Activated naive CD8-positive, alpha-beta T cell treated with anti-CD3 and anti-CD28 coated beads, Interleukin-2, amount 10 ng/mL, durations not matched to agents 7 days and 5 days (primary cell): ENCODE measurements at regions not wholly inside any gene's neighbourhood (a gene's known extent, or its start where the extent isn't known, plus 50 kb on each side); places are given as distances from the start of the nearest gene placed in this dataset.
"Not testable (repeated sequence)": the region's sequence is repeated elsewhere in the genome, so short reads cannot be mapped to it uniquely, and the experiment has no call there.

Experiments
- ATAC-seq: fragments of 150-1000 bp; cut with Tn5 transposase; one replicate; pipeline ENCODE4 v1.10.0; 2021; ENCODE audit warnings: low read depth, moderate library complexity
- POLR2A ChIA-PET: fragments of 350-600 bp; sonication (Branson Sonifier 250); formaldehyde crosslinking; loops from one replicate; lab custom pipeline; 2021; ENCODE audit warnings: antibody characterized with exemption; lab: Charles Lee
- DNase-seq: peaks from one replicate; pipeline ENCODE4 v3.0.0; 2021
- H3K27ac Mint-ChIP-seq: one replicate; pipeline ENCODE4 v1.8.0; 2022; ENCODE audit warnings: mild to moderate bottlenecking, mixed read lengths
- H3K27me3 Mint-ChIP-seq: one replicate; pipeline ENCODE4 v1.8.0; 2022; ENCODE audit warnings: mild to moderate bottlenecking, moderate library complexity, mixed read lengths
- H3K36me3 Mint-ChIP-seq: one replicate; pipeline ENCODE4 v1.8.0; 2021; ENCODE audit warnings: mild to moderate bottlenecking, mixed read lengths
- H3K4me1 Mint-ChIP-seq: one replicate; pipeline ENCODE4 v1.8.0; 2021; ENCODE audit warnings: mixed read lengths
- H3K4me3 Mint-ChIP-seq: one replicate; pipeline ENCODE4 v1.8.0; 2022; ENCODE audit warnings: mild to moderate bottlenecking, moderate library complexity, mixed read lengths
- H3K9me3 Mint-ChIP-seq: one replicate; pipeline ENCODE4 v1.8.0; 2021; ENCODE audit warnings: mixed read lengths

DNA sequence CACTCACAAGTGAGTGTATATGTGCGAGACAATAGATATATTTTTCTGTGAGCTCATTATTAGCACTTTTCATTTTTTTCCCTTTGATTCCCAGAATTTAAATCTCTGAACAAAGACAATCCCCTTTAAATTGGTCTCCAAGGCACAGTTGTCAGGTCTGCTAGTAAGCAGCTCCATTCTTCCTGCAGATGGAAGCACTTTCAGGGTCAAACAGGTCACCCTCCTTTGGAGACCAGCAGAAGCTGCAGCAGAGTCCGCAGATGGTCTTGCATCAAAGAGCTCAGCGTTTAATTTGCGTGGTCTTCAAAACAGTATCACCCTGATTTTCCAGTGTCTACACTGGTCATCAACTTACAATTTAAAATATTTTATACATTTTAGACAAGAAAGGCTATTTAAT, 543.8 kb downstream of the ARL4A start:
- Mint-ChIP-seq H3K27ac (no peak overlapping the region), H3K9me3 (no peaks in the 10 kb centered on the region), H3K4me1 (no peaks in the 10 kb centered on the region), H3K27me3 (no peaks in the 10 kb centered on the region), H3K36me3 (no peaks in the 10 kb centered on the region), H3K4me3 (no peak overlapping the region)
- DNase-seq, result no peak
- POLR2A ChIA-PET, result no interaction called here
- ATAC-seq, result no peak

DNA sequence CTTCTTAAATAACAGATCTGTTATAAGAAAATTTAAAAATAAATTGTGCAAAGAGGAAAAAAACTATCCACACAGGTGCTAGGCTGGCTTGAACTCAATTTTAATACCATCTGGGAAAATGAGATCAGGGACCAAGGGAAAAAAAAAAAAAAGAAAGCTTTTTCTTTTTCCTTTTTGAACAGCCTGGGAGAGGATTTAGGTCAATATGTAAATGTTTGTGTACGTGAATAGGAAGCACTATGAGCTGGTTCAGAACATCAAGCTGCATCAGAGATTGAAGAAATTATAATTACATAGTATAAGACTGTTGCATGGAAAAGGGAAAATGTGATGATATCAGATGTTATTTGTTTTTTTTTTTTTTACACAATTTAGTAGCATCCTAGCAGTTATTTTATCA, 548.0 kb downstream of the ARL4A start:
- ATAC-seq (no peak), DNase-seq (no peak)
- Mint-ChIP-seq H3K36me3 (no peaks in the 10 kb centered on the region), H3K4me3 (no peak overlapping the region), H3K27me3 (no peaks in the 10 kb centered on the region), H3K27ac (no peak overlapping the region), H3K4me1 (no peaks in the 10 kb centered on the region), H3K9me3 (no peaks in the 10 kb centered on the region)
- POLR2A ChIA-PET, result no interaction called here

DNA sequence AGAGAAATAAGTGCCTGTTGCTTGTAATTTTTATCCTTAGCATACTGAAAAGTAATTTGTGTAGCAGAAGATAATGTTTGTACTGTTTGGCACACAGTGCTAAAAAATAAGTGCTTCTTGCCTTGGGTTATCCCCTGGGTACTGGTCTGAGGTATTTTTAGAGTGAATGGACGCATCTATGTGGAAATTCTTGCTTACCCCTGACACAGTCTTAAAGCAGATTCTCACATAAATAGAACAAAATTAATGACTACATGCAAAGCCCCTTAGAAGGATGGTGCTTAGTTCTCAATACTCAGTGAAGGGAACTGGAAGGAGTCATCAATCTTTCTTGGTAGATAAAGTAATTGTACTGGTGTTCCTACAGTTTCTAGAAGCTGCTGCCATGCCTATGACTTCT, 548.6 kb downstream of the ARL4A start:
- Mint-ChIP-seq H3K9me3 (no peaks in the 10 kb centered on the region), H3K4me1 (no peaks in the 10 kb centered on the region), H3K27me3 (no peaks in the 10 kb centered on the region), H3K36me3 (no peaks in the 10 kb centered on the region), H3K27ac (no peak overlapping the region), H3K4me3 (no peak overlapping the region)
- no peak for ATAC-seq
- no peak for DNase-seq
- POLR2A ChIA-PET, result no interaction called here

DNA sequence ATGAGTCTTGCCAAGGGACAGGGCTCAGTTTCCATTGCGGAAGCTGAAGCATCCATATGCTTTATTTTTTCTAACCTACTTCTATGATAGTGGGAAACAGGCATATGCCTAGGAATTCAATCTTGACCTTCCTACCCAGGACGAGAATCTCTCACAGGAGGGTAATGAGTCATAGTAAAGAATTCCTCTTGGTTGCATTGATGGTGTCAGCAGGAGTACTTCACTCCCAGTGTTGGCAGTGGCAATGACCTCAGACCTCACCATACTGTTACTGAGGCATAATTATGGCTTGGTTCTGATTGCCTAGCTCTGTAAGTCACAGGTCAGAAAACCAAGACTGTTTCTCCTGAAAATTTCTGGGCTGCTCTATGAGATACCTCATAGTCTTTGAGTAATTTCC, 552.9 kb downstream of the ARL4A start:
- POLR2A ChIA-PET, result no interaction called here
- no peaks in the 10 kb centered on the region for H3K9me3 Mint-ChIP-seq

DNA sequence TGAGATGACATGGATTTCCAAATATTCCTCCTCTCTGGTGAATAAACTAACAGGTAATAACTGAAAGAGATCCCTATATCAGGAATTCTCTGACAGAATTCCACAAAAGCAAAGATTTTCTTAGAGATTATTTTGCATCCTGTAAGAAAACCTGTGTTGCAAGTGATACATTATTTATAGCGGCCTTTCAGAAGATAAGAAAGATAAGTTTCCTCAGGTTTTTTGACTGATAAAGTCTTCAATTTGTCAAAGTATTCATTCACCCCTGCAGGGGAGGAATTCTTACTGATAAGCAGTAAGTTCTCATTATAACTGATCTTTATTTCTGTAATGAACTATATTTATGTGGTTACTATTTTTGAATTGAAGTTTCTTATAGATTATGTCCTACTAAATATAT, 554.0 kb downstream of the ARL4A start:
- DNase-seq, result no peak
- Mint-ChIP-seq H3K4me1 (no peaks in the 10 kb centered on the region), H3K9me3 (no peaks in the 10 kb centered on the region), H3K27me3 (no peaks in the 10 kb centered on the region), H3K4me3 (no peak overlapping the region), H3K27ac (no peak overlapping the region), H3K36me3 (no peaks in the 10 kb centered on the region)
- no peak for ATAC-seq
- POLR2A ChIA-PET, result no interaction called here

More for the DNA sequence above, 552.9 kb downstream of the ARL4A start:
- ATAC-seq (no peak), DNase-seq (no peak)
- H3K27ac Mint-ChIP-seq, result no peak overlapping the region
- H3K27me3 Mint-ChIP-seq, result no peaks in the 10 kb centered on the region
- no peak overlapping the region for H3K4me3 Mint-ChIP-seq
- no peaks in the 10 kb centered on the region for H3K4me1 Mint-ChIP-seq
- H3K36me3 Mint-ChIP-seq, result no peaks in the 10 kb centered on the region

DNA sequence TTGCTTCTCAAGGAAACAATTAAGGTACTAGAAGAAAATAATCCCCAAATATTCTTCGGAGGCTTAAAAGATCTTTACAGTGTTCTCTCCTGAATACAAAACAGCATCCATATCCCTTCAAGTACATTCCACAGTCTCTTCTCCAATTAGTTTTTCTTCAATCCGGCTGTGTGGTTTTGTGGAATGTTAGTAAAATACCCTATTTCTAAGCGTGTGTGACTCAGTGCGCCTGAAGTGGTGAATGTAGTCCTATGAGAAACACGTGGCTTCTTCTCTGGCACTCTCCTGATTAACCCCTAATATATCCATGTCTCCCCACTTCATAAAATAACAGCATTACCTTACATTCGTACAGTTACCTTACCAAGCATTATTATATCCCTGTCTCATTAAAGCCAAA, 570.2 kb downstream of the ARL4A start:
- no peak overlapping the region for H3K27ac Mint-ChIP-seq
- H3K36me3 Mint-ChIP-seq, result no peaks in the 10 kb centered on the region

DNA sequence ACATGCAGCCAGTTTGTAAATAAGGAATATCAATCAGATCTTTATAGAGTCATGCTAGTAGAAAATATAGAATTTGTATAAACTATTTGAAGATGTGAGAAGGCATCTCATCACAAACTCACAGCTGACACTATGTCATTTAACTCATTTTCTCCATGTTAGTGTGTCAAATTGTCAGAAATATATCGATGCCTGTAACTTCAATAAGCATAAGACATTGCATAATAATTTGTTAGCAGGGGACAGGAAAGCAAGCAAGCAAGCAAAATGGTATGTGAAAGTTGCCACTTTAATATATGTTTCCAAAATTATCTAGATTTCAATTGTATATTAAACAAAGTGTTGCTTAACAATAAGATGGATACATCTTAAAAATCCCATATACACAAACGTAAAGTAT, 571.0 kb downstream of the ARL4A start:
- H3K4me3 Mint-ChIP-seq, result no peak overlapping the region
- no peak for ATAC-seq
- H3K36me3 Mint-ChIP-seq, result no peaks in the 10 kb centered on the region
- DNase-seq, result no peak
- H3K4me1 Mint-ChIP-seq, result no peaks in the 10 kb centered on the region
- H3K27me3 Mint-ChIP-seq, result no peaks in the 10 kb centered on the region
- no peaks in the 10 kb centered on the region for H3K9me3 Mint-ChIP-seq
- H3K27ac Mint-ChIP-seq, result no peak overlapping the region
- POLR2A ChIA-PET, result no interaction called here

More for the DNA sequence above, 570.2 kb downstream of the ARL4A start:
- POLR2A ChIA-PET, result no interaction called here
- DNase-seq (no peak), ATAC-seq (no peak)
- Mint-ChIP-seq H3K4me3 (no peak overlapping the region), H3K27me3 (no peaks in the 10 kb centered on the region), H3K9me3 (no peaks in the 10 kb centered on the region), H3K4me1 (no peaks in the 10 kb centered on the region)

DNA sequence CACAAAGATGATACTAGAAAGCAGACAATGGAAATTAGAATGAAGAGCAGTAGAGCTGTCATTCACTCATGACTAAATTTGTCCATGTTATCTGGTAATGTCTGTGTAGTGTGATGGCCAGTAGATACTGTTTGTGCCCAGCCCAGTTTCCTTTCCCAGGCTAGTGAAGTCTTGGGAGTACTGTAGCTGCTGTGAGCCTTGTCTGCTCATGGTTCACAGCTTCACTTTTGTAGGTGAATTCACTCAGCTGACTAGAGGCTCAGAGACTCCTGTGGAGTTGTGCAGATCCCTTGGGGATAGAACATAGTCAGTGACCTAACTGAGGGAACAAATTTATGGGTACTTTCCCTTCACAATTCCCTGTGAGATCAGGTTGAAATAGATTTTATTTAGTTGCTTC, 572.5 kb downstream of the ARL4A start:
- H3K9me3 Mint-ChIP-seq, result no peaks in the 10 kb centered on the region
- no peak overlapping the region for H3K4me3 Mint-ChIP-seq
- ATAC-seq, result no peak
- H3K4me1 Mint-ChIP-seq, result no peaks in the 10 kb centered on the region
- DNase-seq, result no peak
- H3K27ac Mint-ChIP-seq, result no peak overlapping the region
- POLR2A ChIA-PET, result no interaction called here
- H3K27me3 Mint-ChIP-seq, result no peaks in the 10 kb centered on the region
- no peaks in the 10 kb centered on the region for H3K36me3 Mint-ChIP-seq

DNA sequence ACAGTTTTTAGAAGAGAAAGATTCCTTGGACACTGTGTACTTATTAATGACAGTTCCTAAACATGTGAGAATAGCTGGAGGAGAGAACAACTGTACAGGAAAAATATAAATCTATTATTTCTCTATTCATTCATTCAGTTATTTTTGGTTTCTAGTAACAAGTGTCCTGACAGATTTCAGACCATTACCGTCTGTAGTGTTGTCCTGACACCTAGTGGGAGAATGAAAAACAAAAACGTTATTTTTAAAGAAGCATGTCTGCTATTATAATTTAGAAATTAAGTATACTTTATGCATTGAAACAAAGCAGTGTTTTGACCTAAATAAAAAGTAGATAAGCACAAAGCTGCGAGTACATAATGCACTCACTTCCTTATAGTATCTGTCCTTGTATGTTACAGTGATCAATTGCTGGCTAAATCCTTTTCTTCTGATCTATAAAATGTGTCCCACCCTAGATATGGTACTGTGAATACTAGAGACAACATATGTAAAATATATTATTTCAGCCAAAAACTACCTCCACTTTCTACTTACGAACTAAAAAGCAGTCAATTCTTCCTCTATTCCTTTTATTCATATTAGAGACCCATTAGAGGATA, 575.6 kb downstream of the ARL4A start:
- peaks cover 3% of the 10 kb centered on the region for H3K4me1 Mint-ChIP-seq
- H3K4me3 Mint-ChIP-seq, result no peak overlapping the region
- POLR2A ChIA-PET, result no interaction called here
- H3K36me3 Mint-ChIP-seq, result no peaks in the 10 kb centered on the region
- no peak for ATAC-seq
- no peak for DNase-seq
- no peaks in the 10 kb centered on the region for H3K9me3 Mint-ChIP-seq
- H3K27me3 Mint-ChIP-seq, result no peaks in the 10 kb centered on the region
- no peak overlapping the region for H3K27ac Mint-ChIP-seq

DNA sequence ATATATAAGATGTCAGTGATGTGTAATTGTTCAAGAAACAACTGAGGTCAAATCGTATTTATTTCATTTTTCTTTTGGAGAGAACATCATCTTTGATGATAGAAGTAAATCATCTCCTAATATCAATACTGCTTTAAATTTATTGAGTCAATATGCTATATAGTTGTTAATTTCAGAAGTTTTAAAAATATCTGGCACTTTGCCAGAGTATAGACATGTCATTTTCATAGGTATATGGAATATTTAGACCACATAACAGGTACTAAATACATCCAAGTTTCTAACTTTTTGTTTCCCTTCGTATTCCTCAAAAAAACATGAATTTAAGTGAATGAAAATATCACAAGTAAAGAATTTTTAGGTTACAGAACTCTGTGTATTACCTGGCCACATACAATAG, 577.8 kb downstream of the ARL4A start:
- ATAC-seq, result no peak
- POLR2A ChIA-PET, result no interaction called here
- no peak overlapping the region for H3K4me3 Mint-ChIP-seq
- no peaks in the 10 kb centered on the region for H3K27me3 Mint-ChIP-seq
- no peaks in the 10 kb centered on the region for H3K9me3 Mint-ChIP-seq
- H3K27ac Mint-ChIP-seq, result no peak overlapping the region
- no peaks in the 10 kb centered on the region for H3K36me3 Mint-ChIP-seq
- DNase-seq, result no peak
- peaks cover 3% of the 10 kb centered on the region for H3K4me1 Mint-ChIP-seq

DNA sequence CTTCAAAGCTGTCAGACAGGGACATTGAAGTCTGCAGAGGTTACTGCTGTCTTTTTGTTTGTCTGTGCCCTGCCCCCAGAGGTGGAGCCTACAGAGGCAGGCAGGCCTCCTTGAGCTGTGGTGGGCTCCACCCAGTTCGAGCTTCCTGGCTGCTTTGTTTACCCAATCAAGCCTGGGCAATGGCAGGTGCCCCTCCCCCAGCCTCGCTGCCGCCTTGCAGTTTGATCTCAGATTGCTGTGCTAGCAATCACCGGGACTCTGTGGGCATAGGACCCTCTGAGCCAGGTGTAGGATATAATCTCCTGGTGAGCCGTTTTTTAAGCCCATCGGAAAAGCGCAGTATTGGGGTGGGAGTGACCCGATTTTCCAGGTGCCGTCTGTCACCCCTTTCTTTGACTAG, 586.8 kb downstream of the ARL4A start:
- POLR2A ChIA-PET, ATAC-seq, H3K4me3 Mint-ChIP-seq: not testable (repeated sequence)

DNA sequence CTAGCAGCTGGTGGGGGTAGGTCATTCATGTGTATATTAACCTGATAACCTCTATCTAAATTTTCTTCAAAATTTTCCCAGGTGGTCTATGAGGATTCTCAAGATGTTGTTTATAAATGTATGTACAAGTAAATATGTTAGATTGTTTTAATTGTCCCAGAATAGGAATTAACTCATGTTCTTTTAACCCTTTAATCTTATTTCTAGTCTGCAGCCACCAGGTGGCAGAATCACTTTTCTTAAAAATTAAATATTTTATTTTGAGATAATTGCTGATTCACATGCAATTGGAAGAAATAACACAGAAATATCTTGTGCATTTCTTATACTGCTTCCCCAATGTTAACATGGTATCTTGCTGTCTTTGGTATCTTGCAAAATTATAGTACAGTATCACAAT, 589.5 kb downstream of the ARL4A start:
- peaks cover 2% of the 10 kb centered on the region for H3K27me3 Mint-ChIP-seq
- no peak overlapping the region for H3K4me3 Mint-ChIP-seq
- ATAC-seq (no peak), DNase-seq (no peak)
- POLR2A ChIA-PET, result no interaction called here
- H3K9me3 Mint-ChIP-seq, result no peaks in the 10 kb centered on the region
- no peak overlapping the region for H3K27ac Mint-ChIP-seq
- H3K36me3 Mint-ChIP-seq, result no peaks in the 10 kb centered on the region
- H3K4me1 Mint-ChIP-seq, result no peaks in the 10 kb centered on the region

More for the DNA sequence above, 586.8 kb downstream of the ARL4A start:
- not testable (repeated sequence) for H3K4me1 Mint-ChIP-seq, DNase-seq, H3K9me3 Mint-ChIP-seq, H3K27ac Mint-ChIP-seq, H3K27me3 Mint-ChIP-seq, H3K36me3 Mint-ChIP-seq

DNA sequence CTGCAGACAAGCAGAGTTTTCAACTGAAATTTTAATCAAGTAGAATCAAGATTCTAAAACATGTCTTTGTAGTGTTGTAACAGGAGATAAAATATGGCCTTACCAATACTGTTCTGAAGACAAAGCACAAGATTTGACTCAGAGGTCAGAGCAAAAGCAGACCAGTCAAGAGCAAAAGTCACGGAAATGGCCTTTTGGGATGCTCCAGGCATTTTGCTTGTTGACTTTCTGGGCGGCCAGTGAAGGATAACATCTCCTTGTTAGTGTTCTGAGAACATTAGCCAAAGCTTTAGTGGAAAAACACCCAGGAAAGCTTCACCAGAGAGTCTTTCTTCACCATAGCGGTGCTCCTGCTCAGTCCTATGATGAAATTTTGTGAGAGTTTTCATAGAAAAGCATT, 590.6 kb downstream of the ARL4A start:
- Mint-ChIP-seq H3K4me1 (no peaks in the 10 kb centered on the region), H3K27me3 (peaks cover 2% of the 10 kb centered on the region)

DNA sequence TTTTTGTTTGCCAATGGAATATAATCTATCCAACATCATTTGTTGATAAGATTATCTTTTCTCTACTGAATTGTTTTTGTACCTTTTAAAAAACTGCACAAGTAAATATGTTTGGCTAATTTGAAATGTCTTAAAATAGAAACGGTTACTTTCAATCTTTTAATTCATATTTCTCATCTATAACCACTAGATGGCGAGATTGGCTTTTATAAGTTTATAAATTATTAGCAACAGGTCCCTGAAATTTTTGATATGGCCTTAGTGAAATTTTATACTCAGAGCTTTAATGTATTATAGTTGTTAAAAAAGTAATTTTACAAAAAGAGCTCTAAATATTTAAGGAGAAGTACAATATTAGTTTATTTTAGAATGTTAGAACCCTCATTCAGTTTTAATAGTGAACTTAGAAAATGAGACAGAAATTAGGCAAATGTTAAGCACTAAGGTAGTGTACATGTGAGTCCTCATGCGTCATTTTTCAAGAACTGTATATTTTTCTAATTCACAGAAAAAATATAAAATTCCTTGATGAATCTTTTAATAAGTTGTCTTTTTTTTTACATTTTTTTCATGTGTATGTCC, 592.5 kb downstream of the ARL4A start:
- POLR2A ChIA-PET, result no interaction called here
- no peaks in the 10 kb centered on the region for H3K9me3 Mint-ChIP-seq
- H3K27ac Mint-ChIP-seq, result no peak overlapping the region
- peaks cover 2% of the 10 kb centered on the region for H3K27me3 Mint-ChIP-seq
- no peaks in the 10 kb centered on the region for H3K4me1 Mint-ChIP-seq
- H3K4me3 Mint-ChIP-seq, result no peak overlapping the region
- DNase-seq (no peak), ATAC-seq (no peak)
- no peaks in the 10 kb centered on the region for H3K36me3 Mint-ChIP-seq

More for the DNA sequence above, 590.6 kb downstream of the ARL4A start:
- no peaks in the 10 kb centered on the region for H3K36me3 Mint-ChIP-seq
- DNase-seq (no peak), ATAC-seq (no peak)
- POLR2A ChIA-PET, result no interaction called here
- H3K9me3 Mint-ChIP-seq, result no peaks in the 10 kb centered on the region
- no peak overlapping the region for H3K4me3 Mint-ChIP-seq
- H3K27ac Mint-ChIP-seq, result no peak overlapping the region
